ENCODE measurements at regions not wholly inside any gene's neighbourhood (a gene's known extent, or its start where the extent isn't known, plus 50 kb on each side); places are given as distances from the start of the nearest gene placed in this dataset.
"Not testable (repeated sequence)": the region's sequence is repeated elsewhere in the genome, so short reads cannot be mapped to it uniquely, and the experiment has no call there.

DNA sequence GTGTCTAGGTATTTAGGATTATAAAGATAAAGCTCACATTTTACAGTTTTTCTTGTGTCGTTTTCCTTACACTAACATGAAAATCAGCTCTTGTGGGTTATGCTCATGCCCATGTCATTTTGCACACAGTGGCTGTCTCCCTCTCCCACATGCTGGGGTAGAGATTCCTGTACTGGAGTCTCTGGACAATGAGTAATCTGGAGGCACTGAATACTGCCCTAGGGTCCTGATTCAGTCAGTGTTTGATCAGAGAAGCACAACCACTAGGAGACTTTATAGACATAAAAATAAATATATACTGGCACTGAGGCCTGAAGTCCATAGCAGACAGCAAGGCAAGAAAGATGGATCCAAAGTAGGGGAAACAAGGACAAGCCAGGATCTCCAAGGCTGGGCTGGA lies 1008.8 kb downstream of the KCNMA1 start:
- no peak for DNase-seq
- Histone ChIP-seq H3K27me3 (ENCODE audit: control insufficient read depth, insufficient read depth, low read length) (no peaks in the 10 kb centered on the region), H3K36me3 (replicated peaks; ENCODE audit: control insufficient read depth, insufficient read depth, low read length) (no peaks in the 10 kb centered on the region), H3K4me3 (ENCODE audit: insufficient read depth, low read depth, low read length) (no peak overlapping the region)

DNA sequence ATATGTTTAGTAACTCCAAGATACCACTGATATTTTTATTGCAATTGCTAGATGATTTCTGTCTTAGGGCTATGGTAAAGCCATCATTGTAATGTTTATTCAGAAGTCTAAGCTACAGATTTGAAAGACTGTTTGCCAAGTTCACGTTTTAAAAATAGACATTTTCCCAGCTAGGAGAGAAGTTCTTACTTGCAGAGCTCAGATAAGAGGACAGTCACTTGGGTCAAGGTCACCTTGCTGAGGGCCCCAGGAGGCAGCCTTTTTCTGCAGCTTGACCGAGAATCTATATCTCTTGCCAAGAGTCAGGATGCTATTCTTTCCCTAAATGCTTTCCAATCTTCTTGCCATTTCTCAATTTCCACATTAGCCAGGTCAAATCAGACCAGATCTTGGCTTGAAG lies 1011.2 kb downstream of the KCNMA1 start:
- no peak overlapping the region for H3K4me3 ChIP-seq (ENCODE audit: insufficient read depth, low read depth, low read length)
- no peaks in the 10 kb centered on the region for H3K27me3 ChIP-seq (ENCODE audit: control insufficient read depth, insufficient read depth, low read length)
- H3K36me3 ChIP-seq (replicated peaks; ENCODE audit: control insufficient read depth, insufficient read depth, low read length) = no peaks in the 10 kb centered on the region
- DNase-seq = no peak

- no peak for DNase-seq
- Histone ChIP-seq H3K4me3 (ENCODE audit: insufficient read depth, low read depth, low read length) (no peak overlapping the region), H3K36me3 (replicated peaks; ENCODE audit: control insufficient read depth, insufficient read depth, low read length) (no peaks in the 10 kb centered on the region), H3K27me3 (ENCODE audit: control insufficient read depth, insufficient read depth, low read length) (no peaks in the 10 kb centered on the region)
These were observed 1013.1 kb downstream of the KCNMA1 start for GRCh38 chr10:76624470-76624869.

DNA sequence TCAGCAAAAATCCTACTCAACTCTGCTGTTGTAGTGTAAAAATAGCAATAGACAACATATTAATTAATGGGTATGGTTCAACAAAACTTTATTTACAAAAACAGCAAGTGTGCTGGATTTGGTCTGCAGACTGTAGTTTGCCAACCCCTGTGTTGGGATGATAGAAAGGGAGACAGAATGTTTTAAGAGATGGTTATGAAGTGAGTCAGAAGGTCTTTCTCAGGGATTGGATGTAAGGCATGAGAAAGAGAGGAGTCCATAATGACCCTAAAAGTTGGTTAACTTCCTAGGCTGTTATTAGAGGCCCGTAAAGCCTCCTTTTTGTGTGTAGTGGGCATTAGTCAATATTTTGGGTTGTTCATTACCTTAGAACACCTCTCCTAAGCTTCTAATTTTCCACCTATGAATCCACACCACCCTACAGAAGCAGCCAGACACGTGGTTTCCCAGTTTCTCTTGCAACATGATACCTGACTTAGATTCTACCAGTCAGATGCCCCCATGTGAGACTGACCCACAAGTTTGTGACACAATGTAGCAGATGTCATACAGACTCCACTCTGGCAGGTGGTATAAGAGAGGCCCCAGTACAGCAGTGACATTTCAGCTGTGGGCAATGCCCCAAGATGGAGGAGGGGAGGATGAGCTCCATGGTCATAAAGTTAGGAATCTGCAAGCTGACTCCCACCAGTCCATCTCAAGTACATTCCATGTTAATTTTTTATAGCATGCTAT lies 1015.6 kb downstream of the KCNMA1 start:
- no peaks in the 10 kb centered on the region for H3K27me3 ChIP-seq (ENCODE audit: control insufficient read depth, insufficient read depth, low read length)
- DNase-seq = no peak
- no peak overlapping the region for H3K4me3 ChIP-seq (ENCODE audit: insufficient read depth, low read depth, low read length)
- no peaks in the 10 kb centered on the region for H3K36me3 ChIP-seq (replicated peaks; ENCODE audit: control insufficient read depth, insufficient read depth, low read length)

GRCh38 chr10:76618641-76619040 lies 1019.0 kb downstream of the KCNMA1 start:
- H3K27me3 ChIP-seq (ENCODE audit: control insufficient read depth, insufficient read depth, low read length) = no peaks in the 10 kb centered on the region
- no peak for DNase-seq
- no peaks in the 10 kb centered on the region for H3K36me3 ChIP-seq (replicated peaks; ENCODE audit: control insufficient read depth, insufficient read depth, low read length)
- H3K4me3 ChIP-seq (ENCODE audit: insufficient read depth, low read depth, low read length) = no peak overlapping the region

- Histone ChIP-seq H3K27me3 (ENCODE audit: control insufficient read depth, insufficient read depth, low read length) (no peaks in the 10 kb centered on the region), H3K36me3 (replicated peaks; ENCODE audit: control insufficient read depth, insufficient read depth, low read length) (no peaks in the 10 kb centered on the region), H3K4me3 (ENCODE audit: insufficient read depth, low read depth, low read length) (no peak overlapping the region)
- no peak for DNase-seq
These were observed 1019.4 kb downstream of the KCNMA1 start for GRCh38 chr10:76618171-76618570.

- not testable (repeated sequence) for H3K4me3 ChIP-seq (ENCODE audit: insufficient read depth, low read depth, low read length); H3K27me3 ChIP-seq (ENCODE audit: control insufficient read depth, insufficient read depth, low read length); H3K36me3 ChIP-seq (replicated peaks; ENCODE audit: control insufficient read depth, insufficient read depth, low read length); DNase-seq
These were observed 1020.9 kb downstream of the KCNMA1 start for GRCh38 chr10:76616666-76617065.

DNA sequence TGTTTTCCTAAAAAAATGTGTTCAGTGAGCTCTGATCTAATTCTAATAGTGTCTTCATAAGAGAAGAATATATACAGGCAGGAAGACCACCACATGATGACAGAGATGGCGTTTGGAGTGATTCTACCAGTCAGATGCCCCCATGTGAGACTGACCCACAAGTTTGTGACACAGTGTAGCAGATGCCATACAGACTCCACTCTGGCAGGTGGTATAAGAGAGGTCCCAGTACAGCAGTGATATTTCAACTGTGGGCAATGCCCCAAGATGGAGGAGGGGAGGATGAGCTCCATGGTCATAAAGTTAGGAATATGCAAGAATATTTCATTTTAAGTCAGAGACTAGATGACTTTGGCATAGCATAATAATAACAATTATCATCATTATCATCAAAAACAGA lies 1022.6 kb downstream of the KCNMA1 start:
- Histone ChIP-seq H3K36me3 (replicated peaks; ENCODE audit: control insufficient read depth, insufficient read depth, low read length) (no peaks in the 10 kb centered on the region), H3K27me3 (ENCODE audit: control insufficient read depth, insufficient read depth, low read length) (no peaks in the 10 kb centered on the region), H3K4me3 (ENCODE audit: insufficient read depth, low read depth, low read length) (no peak overlapping the region)
- DNase-seq = no peak

Data from H7 (cell line).